OCI-LY7 (cell line): ENCODE measurements at regions not wholly inside any gene's neighbourhood (a gene's known extent, or its start where the extent isn't known, plus 50 kb on each side); places are given as distances from the start of the nearest gene placed in this dataset.

Source experiments
- BruUV-seq: library from RNA; stranded (reverse); fragments of 400-500 nt; replicated peaks from 2 replicates; lab custom pipeline; 2021; lab: Mats Ljungman, UMichigan
- CTCF ChIA-PET: fragments of 300-600 bp; sonication (Branson Sonifier 250); formaldehyde crosslinking; loops from one replicate; lab custom pipeline; 2022; ENCODE audit warnings: antibody characterized with exemption; ENCODE audit not compliant: unreplicated experiment; lab: Charles Lee
- POLR2A ChIA-PET: fragments of 300-600 bp; sonication (Branson Sonifier 250); formaldehyde crosslinking; loops from one replicate; lab custom pipeline; 2022; ENCODE audit warnings: antibody characterized with exemption; lab: Charles Lee
- DNase-seq: peaks from one replicate; pipeline ENCODE4 v3.0.0-alpha.2; 2015; ENCODE audit warnings: low spot score
- H2AFZ ChIP-seq: fragments of 200-600 bp; sonication (generic), shearing (Covaris generic); 2 replicates; pipeline ENCODE4 v1.6.1; 2014; ENCODE audit warnings: mild to moderate bottlenecking, antibody characterized with exemption, low read length, moderate library complexity
- H3K27ac ChIP-seq: fragments of 200-600 bp; sonication (generic); 2 replicates; pipeline ENCODE4 v1.5.1; 2014; ENCODE audit warnings: mixed run types, low read depth, mild to moderate bottlenecking, moderate library complexity, low read length, inconsistent platforms; ENCODE audit not compliant: poor library complexity, severe bottlenecking
- H3K36me3 ChIP-seq: fragments of 200-600 bp; sonication (generic); 2 replicates; pipeline ENCODE4 v1.6.1; 2014; ENCODE audit warnings: mild to moderate bottlenecking, antibody characterized with exemption, low read length, moderate library complexity, mixed read lengths; ENCODE audit not compliant: insufficient read depth
- H3K4me1 ChIP-seq: fragments of 200-600 bp; sonication (generic); 2 replicates; pipeline ENCODE4 v1.5.1; 2014; ENCODE audit warnings: mild to moderate bottlenecking, low read length; ENCODE audit not compliant: insufficient read depth, poor library complexity, severe bottlenecking
- H3K4me2 ChIP-seq: fragments of 200-600 bp; sonication (generic); 2 replicates; pipeline ENCODE4 v1.6.1; 2014; ENCODE audit warnings: mild to moderate bottlenecking, low read length
- H3K4me3 ChIP-seq: fragments of 200-600 bp; sonication (generic); 2 replicates; pipeline ENCODE4 v1.5.1; 2014; ENCODE audit warnings: mild to moderate bottlenecking, low read depth, low read length; ENCODE audit not compliant: poor library complexity, severe bottlenecking
- H3K79me2 ChIP-seq: fragments of 200-600 bp; sonication (generic); 2 replicates; pipeline ENCODE4 v1.6.1; 2016; ENCODE audit warnings: low read depth, mild to moderate bottlenecking, low read length, moderate library complexity, mixed read lengths; ENCODE audit not compliant: insufficient read depth
- H3K9me2 ChIP-seq: fragments of 200-600 bp; sonication (generic); 2 replicates; pipeline ENCODE4 v1.6.1; 2016; ENCODE audit warnings: mild to moderate bottlenecking, low read length, mixed read lengths; ENCODE audit not compliant: insufficient read depth
- H3K9me3 ChIP-seq: fragments of 200-600 bp; sonication (generic); 2 replicates; pipeline ENCODE4 v1.6.1; 2014; ENCODE audit warnings: mild to moderate bottlenecking, mixed run types, low read length, mixed read lengths
- H4K20me1 ChIP-seq: fragments of 200-600 bp; sonication (generic); 2 replicates; pipeline ENCODE4 v1.6.1; 2014; ENCODE audit warnings: mild to moderate bottlenecking, antibody characterized with exemption, low read length, moderate library complexity, mixed read lengths; ENCODE audit not compliant: insufficient read depth
- EZH2phosphoT487 ChIP-seq: fragments of 200-600 bp; sonication (generic); IDR thresholded peaks from 2 replicates; pipeline ENCODE4 v1.6.1; 2018; ENCODE audit warnings: low read depth, borderline replicate concordance, mild to moderate bottlenecking, mixed run types, antibody characterized with exemption, low read length, moderate library complexity, mixed read lengths
- intact Hi-C: fragments of 100-400 bp; cut with micrococcal nuclease; formaldehyde crosslinking; loops from one replicate; pipeline ENCODE4 v1.10.0; 2022; ENCODE audit not compliant: unreplicated experiment
- TF ChIP-seq, protein P1 (sequence below): fragments of 200-600 bp; sonication (generic); conservative IDR thresholded peaks from 2 replicates; pipeline ENCODE4 v1.5.1; 2014; ENCODE audit warnings: mild to moderate bottlenecking, antibody characterized with exemption, low read length, moderate library complexity, mixed read lengths

DNA sequence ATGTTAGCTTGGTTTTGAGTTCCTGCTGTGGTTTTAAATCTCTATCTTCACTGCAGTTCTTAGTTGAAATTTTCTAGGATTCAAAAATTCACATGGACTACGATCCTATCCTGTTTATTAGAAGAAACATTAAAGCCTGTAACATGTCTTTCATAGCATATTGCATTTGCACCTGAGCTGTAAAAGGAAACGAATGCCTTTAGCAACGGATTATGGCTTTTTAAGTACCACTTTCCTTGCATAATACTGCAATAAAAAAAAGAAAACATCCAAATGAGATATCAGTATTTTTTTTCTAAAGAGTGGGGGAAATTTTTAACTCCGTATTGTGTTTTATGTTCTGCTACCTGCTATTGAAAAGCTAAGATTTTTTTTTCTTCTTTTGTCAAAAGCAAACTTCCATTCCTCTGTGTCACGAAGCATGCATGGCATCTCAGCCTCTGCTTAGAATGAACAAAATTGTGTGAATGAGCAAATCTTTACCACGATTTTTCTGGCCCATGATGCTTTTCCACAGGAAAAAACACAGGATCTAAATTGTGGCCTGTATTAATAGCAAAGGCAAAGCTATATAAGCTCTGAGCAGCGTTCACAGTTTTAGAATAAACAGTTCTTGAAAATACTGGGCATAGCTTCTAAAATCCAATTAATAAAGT is 110.0 kb upstream of the CDIN1 start:
- Histone ChIP-seq H3K4me3 (no peak overlapping the region), H4K20me1 (no peaks in the 10 kb centered on the region), H3K79me2 (no peaks in the 10 kb centered on the region), H3K36me3 (no peaks in the 10 kb centered on the region), H2AFZ (no peak overlapping the region), H3K9me3 (no peaks in the 10 kb centered on the region), H3K27ac (no peak overlapping the region), H3K4me2 (no peak overlapping the region), H3K9me2 (no peaks in the 10 kb centered on the region), H3K4me1 (no peaks in the 10 kb centered on the region)
- intact Hi-C loops = no loop called here
- CTCF ChIA-PET = no interaction called here
- BruUV-seq = no TSS peak
- TF ChIP-seq, protein P1, sequence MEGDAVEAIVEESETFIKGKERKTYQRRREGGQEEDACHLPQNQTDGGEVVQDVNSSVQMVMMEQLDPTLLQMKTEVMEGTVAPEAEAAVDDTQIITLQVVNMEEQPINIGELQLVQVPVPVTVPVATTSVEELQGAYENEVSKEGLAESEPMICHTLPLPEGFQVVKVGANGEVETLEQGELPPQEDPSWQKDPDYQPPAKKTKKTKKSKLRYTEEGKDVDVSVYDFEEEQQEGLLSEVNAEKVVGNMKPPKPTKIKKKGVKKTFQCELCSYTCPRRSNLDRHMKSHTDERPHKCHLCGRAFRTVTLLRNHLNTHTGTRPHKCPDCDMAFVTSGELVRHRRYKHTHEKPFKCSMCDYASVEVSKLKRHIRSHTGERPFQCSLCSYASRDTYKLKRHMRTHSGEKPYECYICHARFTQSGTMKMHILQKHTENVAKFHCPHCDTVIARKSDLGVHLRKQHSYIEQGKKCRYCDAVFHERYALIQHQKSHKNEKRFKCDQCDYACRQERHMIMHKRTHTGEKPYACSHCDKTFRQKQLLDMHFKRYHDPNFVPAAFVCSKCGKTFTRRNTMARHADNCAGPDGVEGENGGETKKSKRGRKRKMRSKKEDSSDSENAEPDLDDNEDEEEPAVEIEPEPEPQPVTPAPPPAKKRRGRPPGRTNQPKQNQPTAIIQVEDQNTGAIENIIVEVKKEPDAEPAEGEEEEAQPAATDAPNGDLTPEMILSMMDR = no peak
- TF ChIP-seq EZH2phosphoT487 = no peak
- POLR2A ChIA-PET = interaction anchor here (1.1 kb wide), 1 partner anchor 9 kb away, joined by 3 read pairs; no protein-coding TSS in a partner anchor
- no peak for DNase-seq

DNA sequence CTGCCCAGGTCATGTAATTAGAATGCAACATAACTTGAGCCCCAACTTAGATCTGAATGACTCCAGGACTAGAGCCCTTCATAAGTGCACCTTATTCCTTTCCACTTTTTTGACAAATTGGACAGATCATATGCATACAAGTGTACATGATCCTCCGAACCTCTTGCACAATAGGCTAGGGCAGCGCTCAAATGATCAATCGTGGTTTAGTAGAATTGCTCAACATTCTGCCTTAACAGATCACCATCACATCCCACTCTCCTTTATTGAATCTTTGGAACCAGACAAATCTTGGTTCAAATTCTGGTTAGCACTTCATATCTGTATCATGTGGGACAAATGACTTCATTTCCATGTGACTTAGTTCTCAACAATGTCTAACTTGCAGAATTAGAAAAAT is 106.8 kb upstream of the CDIN1 start:
- H3K27ac ChIP-seq = no peak overlapping the region
- no peaks in the 10 kb centered on the region for H3K9me3 ChIP-seq
- CTCF ChIA-PET = no interaction called here
- H3K36me3 ChIP-seq = no peaks in the 10 kb centered on the region
- no peak overlapping the region for H2AFZ ChIP-seq
- POLR2A ChIA-PET = no interaction called here
- intact Hi-C loops = no loop called here
- no TSS peak for BruUV-seq
- DNase-seq = no peak
- no peaks in the 10 kb centered on the region for H3K9me2 ChIP-seq
- H3K4me3 ChIP-seq = no peak overlapping the region
- H4K20me1 ChIP-seq = no peaks in the 10 kb centered on the region
- no peak for TF ChIP-seq EZH2phosphoT487
- TF ChIP-seq, protein P1 = no peak
- H3K79me2 ChIP-seq = no peaks in the 10 kb centered on the region
- no peak overlapping the region for H3K4me2 ChIP-seq
- no peaks in the 10 kb centered on the region for H3K4me1 ChIP-seq

DNA sequence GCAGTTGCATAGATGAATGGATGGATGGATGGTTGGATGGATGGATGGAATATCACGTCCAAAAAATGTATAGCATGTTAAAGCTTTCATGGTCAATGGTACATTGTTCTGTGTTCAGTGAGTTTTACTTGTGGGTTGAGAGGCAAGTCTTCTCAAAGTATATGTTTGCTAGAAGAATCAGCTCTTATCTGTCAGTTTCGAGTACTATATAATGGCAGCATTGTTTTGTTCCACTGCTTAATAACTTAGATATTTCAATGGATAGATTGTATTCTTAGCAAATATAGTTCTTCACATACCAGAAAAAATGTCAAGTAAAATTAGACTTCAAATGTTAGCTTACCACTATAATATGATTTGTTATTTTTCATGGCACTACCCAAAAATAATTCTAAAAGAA is 100.9 kb upstream of the CDIN1 start:
- H3K4me1 ChIP-seq = no peaks in the 10 kb centered on the region
- H3K9me2 ChIP-seq = no peaks in the 10 kb centered on the region
- no peak for TF ChIP-seq EZH2phosphoT487
- TF ChIP-seq, protein P1 = no peak
- no peaks in the 10 kb centered on the region for H3K79me2 ChIP-seq
- BruUV-seq = no TSS peak
- no peak overlapping the region for H3K4me2 ChIP-seq
- H3K4me3 ChIP-seq = no peak overlapping the region
- intact Hi-C loops = no loop called here
- no peak overlapping the region for H2AFZ ChIP-seq
- no peak for DNase-seq
- H3K27ac ChIP-seq = no peak overlapping the region
- H3K9me3 ChIP-seq = no peaks in the 10 kb centered on the region
- ChIA-PET CTCF (no interaction called here), POLR2A (interaction anchor here (0.9 kb wide), 1 partner anchor 8 kb away, joined by 3 read pairs; no protein-coding TSS in a partner anchor)
- no peaks in the 10 kb centered on the region for H3K36me3 ChIP-seq
- H4K20me1 ChIP-seq = no peaks in the 10 kb centered on the region
